K562 (cell line): ENCODE measurements at regions not wholly inside any gene's neighbourhood (a gene's known extent, or its start where the extent isn't known, plus 50 kb on each side); places are given as distances from the start of the nearest gene placed in this dataset.

Experiments used
- EP300 ChIP-seq: IDR thresholded peaks from 2 replicates; pipeline ENCODE4 v1.6.1; 2012; ENCODE audit warnings: low read length, improper control_type of control experiment
- GABPA ChIP-seq: fragments of 200-800 bp; sonication (Bioruptor generic); conservative IDR thresholded peaks from 2 replicates; pipeline ENCODE4 v1.6.1; 2016; ENCODE audit warnings: low read depth, missing genetic modification characterization, missing compliant biosample characterization
- PPARD ChIP-seq: fragments of 250-450 bp; sonication (Bioruptor Pico); IDR thresholded peaks from 2 replicates; pipeline ENCODE4 v1.8.0; 2022; ENCODE audit warnings: inconsistent platforms, mild to moderate bottlenecking, moderate library complexity
- SP1 ChIP-seq: sonication (generic); formaldehyde crosslinking; IDR thresholded peaks from 2 replicates; pipeline ENCODE4 v1.8.1; 2022; ENCODE audit warnings: mild to moderate bottlenecking, missing genetic modification reagents
- TF ChIP-seq, protein P1 (sequence below), 3 experiments: IDR thresholded peaks in 2 of 3; conservative IDR thresholded peaks in 1 of 3; 2 replicates each; pipeline ENCODE4 v1.5.1; 2011 to 2012; ENCODE audit warnings: low read length in 3 of 3, mild to moderate bottlenecking in 3 of 3, control low read depth in 2 of 3, improper control_type of control experiment in 1 of 3, inconsistent platforms in 1 of 3, low read depth in 1 of 3, mixed read lengths in 1 of 3, moderate library complexity in 1 of 3; ENCODE audit not compliant: insufficient read depth in 2 of 3
- TF ChIP-seq, protein P2 (sequence below), 2 experiments: fragments of 450-650 bp in 1 of 2; sonication (generic) in 1 of 2; formaldehyde crosslinking in 1 of 2; IDR thresholded peaks; 2 replicates each; pipeline versions ENCODE4 v1.7.1 to v1.9.0; 2016 to 2022; ENCODE audit warnings: inconsistent platforms in 1 of 2, mild to moderate bottlenecking in 1 of 2, missing genetic modification reagents in 1 of 2

DNA sequence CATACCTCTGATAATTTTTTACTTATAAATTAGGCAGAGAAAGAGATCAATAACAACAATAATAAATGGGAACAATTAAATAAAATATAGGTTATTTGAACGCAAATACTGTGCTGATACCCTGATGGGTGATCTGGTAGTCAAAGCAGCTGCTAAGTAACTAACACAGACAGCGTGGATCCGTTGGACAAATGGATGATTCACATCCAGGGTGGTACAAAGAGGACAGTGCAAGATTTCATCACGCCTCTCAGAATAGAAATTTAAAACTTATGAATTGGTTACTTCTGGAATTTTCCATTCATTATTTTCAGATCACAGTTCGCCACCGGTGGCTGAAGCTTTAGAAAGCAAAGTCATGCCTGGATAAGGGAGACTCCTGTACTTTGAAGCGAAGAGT lies 1066.0 kb upstream of the ADGRL3 start:
- TF ChIP-seq SP1 (CRISPR knock-in tag) (no peak), EP300 (no peak), PPARD (CRISPR knock-in tag) (no peak), GABPA (tag) (no peak)
- TF ChIP-seq, protein P1, sequence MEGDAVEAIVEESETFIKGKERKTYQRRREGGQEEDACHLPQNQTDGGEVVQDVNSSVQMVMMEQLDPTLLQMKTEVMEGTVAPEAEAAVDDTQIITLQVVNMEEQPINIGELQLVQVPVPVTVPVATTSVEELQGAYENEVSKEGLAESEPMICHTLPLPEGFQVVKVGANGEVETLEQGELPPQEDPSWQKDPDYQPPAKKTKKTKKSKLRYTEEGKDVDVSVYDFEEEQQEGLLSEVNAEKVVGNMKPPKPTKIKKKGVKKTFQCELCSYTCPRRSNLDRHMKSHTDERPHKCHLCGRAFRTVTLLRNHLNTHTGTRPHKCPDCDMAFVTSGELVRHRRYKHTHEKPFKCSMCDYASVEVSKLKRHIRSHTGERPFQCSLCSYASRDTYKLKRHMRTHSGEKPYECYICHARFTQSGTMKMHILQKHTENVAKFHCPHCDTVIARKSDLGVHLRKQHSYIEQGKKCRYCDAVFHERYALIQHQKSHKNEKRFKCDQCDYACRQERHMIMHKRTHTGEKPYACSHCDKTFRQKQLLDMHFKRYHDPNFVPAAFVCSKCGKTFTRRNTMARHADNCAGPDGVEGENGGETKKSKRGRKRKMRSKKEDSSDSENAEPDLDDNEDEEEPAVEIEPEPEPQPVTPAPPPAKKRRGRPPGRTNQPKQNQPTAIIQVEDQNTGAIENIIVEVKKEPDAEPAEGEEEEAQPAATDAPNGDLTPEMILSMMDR (IDR thresholded peaks at IDR 0.05 in 2 of 3, conservative IDR thresholded peaks at IDR 0.05 in 1 of 3; ENCODE audit: insufficient read depth in 2 of 3, low read depth in 1 of 3, low read length in 3 of 3): no peak
- TF ChIP-seq, protein P2, sequence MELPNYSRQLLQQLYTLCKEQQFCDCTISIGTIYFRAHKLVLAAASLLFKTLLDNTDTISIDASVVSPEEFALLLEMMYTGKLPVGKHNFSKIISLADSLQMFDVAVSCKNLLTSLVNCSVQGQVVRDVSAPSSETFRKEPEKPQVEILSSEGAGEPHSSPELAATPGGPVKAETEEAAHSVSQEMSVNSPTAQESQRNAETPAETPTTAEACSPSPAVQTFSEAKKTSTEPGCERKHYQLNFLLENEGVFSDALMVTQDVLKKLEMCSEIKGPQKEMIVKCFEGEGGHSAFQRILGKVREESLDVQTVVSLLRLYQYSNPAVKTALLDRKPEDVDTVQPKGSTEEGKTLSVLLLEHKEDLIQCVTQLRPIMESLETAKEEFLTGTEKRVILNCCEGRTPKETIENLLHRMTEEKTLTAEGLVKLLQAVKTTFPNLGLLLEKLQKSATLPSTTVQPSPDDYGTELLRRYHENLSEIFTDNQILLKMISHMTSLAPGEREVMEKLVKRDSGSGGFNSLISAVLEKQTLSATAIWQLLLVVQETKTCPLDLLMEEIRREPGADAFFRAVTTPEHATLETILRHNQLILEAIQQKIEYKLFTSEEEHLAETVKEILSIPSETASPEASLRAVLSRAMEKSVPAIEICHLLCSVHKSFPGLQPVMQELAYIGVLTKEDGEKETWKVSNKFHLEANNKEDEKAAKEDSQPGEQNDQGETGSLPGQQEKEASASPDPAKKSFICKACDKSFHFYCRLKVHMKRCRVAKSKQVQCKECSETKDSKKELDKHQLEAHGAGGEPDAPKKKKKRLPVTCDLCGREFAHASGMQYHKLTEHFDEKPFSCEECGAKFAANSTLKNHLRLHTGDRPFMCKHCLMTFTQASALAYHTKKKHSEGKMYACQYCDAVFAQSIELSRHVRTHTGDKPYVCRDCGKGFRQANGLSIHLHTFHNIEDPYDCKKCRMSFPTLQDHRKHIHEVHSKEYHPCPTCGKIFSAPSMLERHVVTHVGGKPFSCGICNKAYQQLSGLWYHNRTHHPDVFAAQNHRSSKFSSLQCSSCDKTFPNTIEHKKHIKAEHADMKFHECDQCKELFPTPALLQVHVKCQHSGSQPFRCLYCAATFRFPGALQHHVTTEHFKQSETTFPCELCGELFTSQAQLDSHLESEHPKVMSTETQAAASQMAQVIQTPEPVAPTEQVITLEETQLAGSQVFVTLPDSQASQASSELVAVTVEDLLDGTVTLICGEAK (IDR thresholded peaks at IDR 0.05): no peak
- TF ChIP-seq, protein P2 (CRISPR knock-in tag; IDR thresholded peaks at IDR 0.05): no peak
